ENCODE measurements at regions not wholly inside any gene's neighbourhood (a gene's known extent, or its start where the extent isn't known, plus 50 kb on each side); places are given as distances from the start of the nearest gene placed in this dataset.
"Not testable (repeated sequence)": the region's sequence is repeated elsewhere in the genome, so short reads cannot be mapped to it uniquely, and the experiment has no call there.

GRCh38 chr1:228997721-228998144 lies 262.5 kb downstream of the RHOU start:
- in situ Hi-C loops (cut with HindIII; ENCODE audit: low pct_unique_long_range_greater_than_20kb, low sequenced_read_pairs): no loop called here
- DNase-seq (ENCODE audit: low read depth, low spot score): no peak

- in situ Hi-C loops (cut with HindIII; ENCODE audit: low pct_unique_long_range_greater_than_20kb, low sequenced_read_pairs): no loop called here
- DNase-seq (ENCODE audit: low read depth, low spot score): no peak
These were observed 262.9 kb downstream of the RHOU start for GRCh38 chr1:228998179-228998578.

GRCh38 chr1:228999446-229000170 lies 264.3 kb downstream of the RHOU start:
- no peak for DNase-seq (ENCODE audit: low read depth, low spot score)
- in situ Hi-C loops (cut with HindIII; ENCODE audit: low pct_unique_long_range_greater_than_20kb, low sequenced_read_pairs): no loop called here

- no peak for DNase-seq (ENCODE audit: low read depth, low spot score)
- in situ Hi-C loops (cut with HindIII; ENCODE audit: low pct_unique_long_range_greater_than_20kb, low sequenced_read_pairs): no loop called here
These were observed 264.9 kb downstream of the RHOU start for GRCh38 chr1:229000187-229000586.

- in situ Hi-C loops (cut with HindIII; ENCODE audit: low pct_unique_long_range_greater_than_20kb, low sequenced_read_pairs): no loop called here
- DNase-seq (ENCODE audit: low read depth, low spot score): no peak
These were observed 266.3 kb downstream of the RHOU start for GRCh38 chr1:229001467-229002011.

- no peak for DNase-seq (ENCODE audit: low read depth, low spot score)
- in situ Hi-C loops (cut with HindIII; ENCODE audit: low pct_unique_long_range_greater_than_20kb, low sequenced_read_pairs): no loop called here
These were observed 266.8 kb downstream of the RHOU start for GRCh38 chr1:229002037-229002436.

- in situ Hi-C loops (cut with HindIII; ENCODE audit: low pct_unique_long_range_greater_than_20kb, low sequenced_read_pairs): no loop called here
- DNase-seq (ENCODE audit: low read depth, low spot score): no peak
These were observed 267.2 kb downstream of the RHOU start for GRCh38 chr1:229002451-229002960.

- no peak for DNase-seq (ENCODE audit: low read depth, low spot score)
- in situ Hi-C loops (cut with HindIII; ENCODE audit: low pct_unique_long_range_greater_than_20kb, low sequenced_read_pairs): no loop called here
These were observed 267.5 kb upstream of the RAB4A start for GRCh38 chr1:229003233-229004031.

- DNase-seq (ENCODE audit: low read depth, low spot score): no peak
- in situ Hi-C loops (cut with HindIII; ENCODE audit: low pct_unique_long_range_greater_than_20kb, low sequenced_read_pairs): no loop called here
These were observed 266.7 kb upstream of the RAB4A start for GRCh38 chr1:229004066-229004833.

- in situ Hi-C loops (cut with HindIII; ENCODE audit: low pct_unique_long_range_greater_than_20kb, low sequenced_read_pairs): no loop called here
- no peak for DNase-seq (ENCODE audit: low read depth, low spot score)
These were observed 265.8 kb upstream of the RAB4A start for GRCh38 chr1:229005097-229005496.

GRCh38 chr1:229005556-229005955 lies 265.4 kb upstream of the RAB4A start:
- no peak for DNase-seq (ENCODE audit: low read depth, low spot score)
- in situ Hi-C loops (cut with HindIII; ENCODE audit: low pct_unique_long_range_greater_than_20kb, low sequenced_read_pairs): no loop called here

GRCh38 chr1:229006121-229006870 lies 264.6 kb upstream of the RAB4A start:
- DNase-seq (ENCODE audit: low read depth, low spot score): no peak
- in situ Hi-C loops (cut with HindIII; ENCODE audit: low pct_unique_long_range_greater_than_20kb, low sequenced_read_pairs): no loop called here

- in situ Hi-C loops (cut with HindIII; ENCODE audit: low pct_unique_long_range_greater_than_20kb, low sequenced_read_pairs): no loop called here
- DNase-seq (ENCODE audit: low read depth, low spot score): no peak
These were observed 263.7 kb upstream of the RAB4A start for GRCh38 chr1:229007167-229007566.

- in situ Hi-C loops (cut with HindIII; ENCODE audit: low pct_unique_long_range_greater_than_20kb, low sequenced_read_pairs): no loop called here
- no peak for DNase-seq (ENCODE audit: low read depth, low spot score)
These were observed 263.2 kb upstream of the RAB4A start for GRCh38 chr1:229007701-229008100.

- in situ Hi-C loops (cut with HindIII; ENCODE audit: low pct_unique_long_range_greater_than_20kb, low sequenced_read_pairs); DNase-seq (ENCODE audit: low read depth, low spot score): not testable (repeated sequence)
These were observed 262.6 kb upstream of the RAB4A start for GRCh38 chr1:229008347-229008746.

- in situ Hi-C loops (cut with HindIII; ENCODE audit: low pct_unique_long_range_greater_than_20kb, low sequenced_read_pairs): no loop called here
- no peak for DNase-seq (ENCODE audit: low read depth, low spot score)
These were observed 259.9 kb upstream of the RAB4A start for GRCh38 chr1:229011022-229011421.

- in situ Hi-C loops (cut with HindIII; ENCODE audit: low pct_unique_long_range_greater_than_20kb, low sequenced_read_pairs): no loop called here
- no peak for DNase-seq (ENCODE audit: low read depth, low spot score)
These were observed 258.1 kb upstream of the RAB4A start for GRCh38 chr1:229012823-229013222.

Data from SK-MEL-5 (cell line).